Testis (tissue), 2 donors: ENCODE measurements at regions not wholly inside any gene's neighbourhood (a gene's known extent, or its start where the extent isn't known, plus 50 kb on each side); places are given as distances from the start of the nearest gene placed in this dataset.

ENCODE experiments used
- POLR2A ChIP-seq: fragments of 450-650 bp; IDR thresholded peaks from one replicate; pipeline ENCODE4 v1.6.1; 2017; ENCODE audit warnings: antibody characterized with exemption, mild to moderate bottlenecking, moderate library complexity
- TF ChIP-seq, protein P1 (sequence below), 3 experiments: fragments of 450-650 bp in 2 of 3; fragments of 200-600 bp in 1 of 3; sonication (generic) in 1 of 3; IDR thresholded peaks; one replicate each; pipeline ENCODE4 v1.5.1; 2016 to 2019; ENCODE audit warnings: antibody characterized with exemption in 3 of 3, mild to moderate bottlenecking in 2 of 3, moderate library complexity in 1 of 3

DNA sequence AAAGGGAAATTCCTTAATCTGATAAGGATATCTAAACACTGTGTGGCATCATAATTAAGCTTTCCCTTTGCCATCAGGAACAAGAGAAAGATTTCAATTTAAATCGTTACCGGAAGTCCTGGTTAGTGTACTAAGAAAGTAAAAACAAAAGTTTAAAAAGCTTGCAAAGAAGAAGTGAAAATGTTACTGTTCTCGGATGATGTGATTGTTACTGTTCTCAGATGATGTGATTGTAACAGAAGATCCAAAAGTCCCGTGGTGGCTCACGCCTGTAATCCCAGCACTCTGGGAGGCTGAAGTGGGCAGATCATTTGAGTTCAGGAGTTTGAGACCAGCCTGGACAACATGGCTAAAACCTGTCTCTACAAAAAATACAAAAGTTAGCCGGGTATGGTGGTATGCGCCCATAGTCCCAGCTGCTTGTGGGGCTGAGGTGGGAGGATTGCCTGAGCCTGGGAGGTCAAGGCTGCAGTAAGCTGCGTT, 62.5 kb downstream of the RGS12 start:
- TF ChIP-seq, protein P1, sequence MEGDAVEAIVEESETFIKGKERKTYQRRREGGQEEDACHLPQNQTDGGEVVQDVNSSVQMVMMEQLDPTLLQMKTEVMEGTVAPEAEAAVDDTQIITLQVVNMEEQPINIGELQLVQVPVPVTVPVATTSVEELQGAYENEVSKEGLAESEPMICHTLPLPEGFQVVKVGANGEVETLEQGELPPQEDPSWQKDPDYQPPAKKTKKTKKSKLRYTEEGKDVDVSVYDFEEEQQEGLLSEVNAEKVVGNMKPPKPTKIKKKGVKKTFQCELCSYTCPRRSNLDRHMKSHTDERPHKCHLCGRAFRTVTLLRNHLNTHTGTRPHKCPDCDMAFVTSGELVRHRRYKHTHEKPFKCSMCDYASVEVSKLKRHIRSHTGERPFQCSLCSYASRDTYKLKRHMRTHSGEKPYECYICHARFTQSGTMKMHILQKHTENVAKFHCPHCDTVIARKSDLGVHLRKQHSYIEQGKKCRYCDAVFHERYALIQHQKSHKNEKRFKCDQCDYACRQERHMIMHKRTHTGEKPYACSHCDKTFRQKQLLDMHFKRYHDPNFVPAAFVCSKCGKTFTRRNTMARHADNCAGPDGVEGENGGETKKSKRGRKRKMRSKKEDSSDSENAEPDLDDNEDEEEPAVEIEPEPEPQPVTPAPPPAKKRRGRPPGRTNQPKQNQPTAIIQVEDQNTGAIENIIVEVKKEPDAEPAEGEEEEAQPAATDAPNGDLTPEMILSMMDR (IDR thresholded peaks at IDR 0.05): no peak
- TF ChIP-seq POLR2A: no peak
